Neural cell (in vitro differentiated cells): ENCODE measurements at regions not wholly inside any gene's neighbourhood (a gene's known extent, or its start where the extent isn't known, plus 50 kb on each side); places are given as distances from the start of the nearest gene placed in this dataset.

Experiments used
- H2AFZ ChIP-seq: fragments of 200-600, 300-800 bp; sonication (generic), shearing (Covaris generic); 2 replicates; pipeline ENCODE4 v1.6.0; 2014; ENCODE audit warnings: low read depth, mild to moderate bottlenecking, antibody characterized with exemption, low read length, moderate library complexity
- H3F3A ChIP-seq: fragments of 200-600 bp; shearing (Covaris generic); 2 replicates; pipeline ENCODE4 v1.6.1; 2016; ENCODE audit warnings: mild to moderate bottlenecking, moderate library complexity, mixed read lengths, antibody characterized with exemption, low read length; ENCODE audit not compliant: insufficient read depth, poor library complexity, severe bottlenecking
- H3K27ac ChIP-seq: fragments of 200-600, 300-800 bp; sonication (generic), shearing (Covaris generic); 2 replicates; pipeline ENCODE4 v1.5.1; 2014; ENCODE audit warnings: mild to moderate bottlenecking, low read length, moderate library complexity
- H3K27me3 ChIP-seq: fragments of 300-800, 200-600 bp; sonication (generic), shearing (Covaris generic); 2 replicates; pipeline ENCODE4 v1.6.0; 2014; ENCODE audit warnings: mild to moderate bottlenecking, low read depth, low read length, moderate library complexity; ENCODE audit not compliant: insufficient read depth
- H3K36me3 ChIP-seq: fragments of 300-800, 200-600 bp; sonication (generic), shearing (Covaris generic); 2 replicates; pipeline ENCODE4 v1.5.1; 2014; ENCODE audit warnings: mild to moderate bottlenecking, antibody characterized with exemption, low read length, moderate library complexity; ENCODE audit not compliant: insufficient read depth
- H3K4me2 ChIP-seq: fragments of 300-800, 200-600 bp; sonication (generic), shearing (Covaris generic); 2 replicates; pipeline ENCODE4 v1.6.0; 2014; ENCODE audit warnings: mild to moderate bottlenecking, low read length
- H3K4me3 ChIP-seq: fragments of 300-800, 200-600 bp; sonication (generic), shearing (Covaris generic); 2 replicates; pipeline ENCODE4 v1.5.1; 2014; ENCODE audit warnings: mild to moderate bottlenecking, low read length, moderate library complexity
- H3K79me2 ChIP-seq: fragments of 200-600 bp; shearing (Covaris generic); replicated peaks from 2 replicates; pipeline ENCODE4 v1.6.0; 2014; ENCODE audit warnings: mild to moderate bottlenecking, low read length, moderate library complexity; ENCODE audit not compliant: insufficient read depth
- H3K9ac ChIP-seq: fragments of 300-800, 200-600 bp; sonication (generic), shearing (Covaris generic); 2 replicates; pipeline ENCODE4 v1.6.1; 2016; ENCODE audit warnings: mild to moderate bottlenecking, low read length, mixed read lengths
- H3K9me2 ChIP-seq: fragments of 200-600 bp; shearing (Covaris generic); 2 replicates; pipeline ENCODE4 v1.6.1; 2016; ENCODE audit warnings: mild to moderate bottlenecking, low read length, mixed read lengths; ENCODE audit not compliant: insufficient read depth
- H3K9me3 ChIP-seq: fragments of 200-600, 300-800 bp; sonication (generic), shearing (Covaris generic); 2 replicates; pipeline ENCODE4 v1.6.1; 2016; ENCODE audit warnings: mild to moderate bottlenecking, mixed run types, low read length, moderate library complexity, mixed read lengths
- H4K20me1 ChIP-seq: fragments of 200-600 bp; shearing (Covaris generic); 2 replicates; pipeline ENCODE4 v1.6.1; 2016; ENCODE audit warnings: mild to moderate bottlenecking, mixed run types; ENCODE audit not compliant: insufficient read depth
- EP300 ChIP-seq: fragments of 450-650 bp; conservative IDR thresholded peaks from 2 replicates; pipeline ENCODE4 v1.6.1; 2014; ENCODE audit warnings: antibody characterized with exemption, mild to moderate bottlenecking, moderate library complexity; ENCODE audit not compliant: poor library complexity, severe bottlenecking
- EZH2 ChIP-seq: fragments of 200-600, 300-800 bp; shearing (Covaris generic), sonication (generic); IDR thresholded peaks from 2 replicates; pipeline ENCODE4 v1.6.1; 2014; ENCODE audit warnings: antibody characterized with exemption, low read length, borderline replicate concordance, mild to moderate bottlenecking; ENCODE audit not compliant: insufficient read depth, poor library complexity, severe bottlenecking
- MXI1 ChIP-seq: fragments of 450-650 bp; conservative IDR thresholded peaks from 2 replicates; pipeline ENCODE4 v1.6.1; 2014; ENCODE audit warnings: antibody characterized with exemption, mild to moderate bottlenecking; ENCODE audit not compliant: poor library complexity, severe bottlenecking
- POLR2AphosphoS5 ChIP-seq: IDR thresholded peaks from 2 replicates; pipeline ENCODE4 v1.6.1; 2012
- RAD21 ChIP-seq: fragments of 450-650 bp; conservative IDR thresholded peaks from 2 replicates; pipeline ENCODE4 v1.6.1; 2014; ENCODE audit warnings: antibody characterized with exemption, mild to moderate bottlenecking, moderate library complexity
- REST ChIP-seq: IDR thresholded peaks from 2 replicates; pipeline ENCODE4 v1.6.1; 2012; ENCODE audit warnings: borderline replicate concordance
- SMC3 ChIP-seq: fragments of 450-650 bp; conservative IDR thresholded peaks from 2 replicates; pipeline ENCODE4 v1.6.1; 2014; ENCODE audit warnings: antibody characterized with exemption, mild to moderate bottlenecking, moderate library complexity; ENCODE audit not compliant: poor library complexity
- TAF1 ChIP-seq: IDR thresholded peaks from 2 replicates; pipeline ENCODE4 v1.6.1; 2012; ENCODE audit warnings: low read depth
- TF ChIP-seq, protein P1 (sequence below): fragments of 450-650 bp; IDR thresholded peaks from 2 replicates; pipeline ENCODE4 v1.5.1; 2014; ENCODE audit warnings: antibody characterized with exemption, mild to moderate bottlenecking, moderate library complexity; ENCODE audit not compliant: poor library complexity, severe bottlenecking

DNA sequence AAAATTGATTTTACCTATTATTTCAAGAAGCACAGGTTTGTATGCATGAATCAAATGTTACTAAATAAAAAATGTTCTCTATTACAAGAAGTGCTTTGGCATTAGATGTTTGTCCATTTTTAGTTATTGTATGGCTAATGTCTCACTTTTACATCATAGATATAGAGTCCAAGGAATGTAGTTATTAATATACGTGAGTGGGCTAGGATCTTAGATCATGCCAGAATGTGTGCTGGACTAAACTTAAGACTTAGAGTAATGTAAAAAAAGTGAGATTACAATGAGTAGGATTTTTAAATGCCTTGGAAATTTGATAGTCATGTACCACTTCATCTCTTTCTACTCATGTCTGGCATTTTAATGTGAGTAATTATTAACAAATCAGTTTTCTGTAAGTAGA, 196.6 kb downstream of the ARL4A start:
- Histone ChIP-seq H3K4me2 (no peak overlapping the region), H3K9ac (no peak overlapping the region), H3K27me3 (no peaks in the 10 kb centered on the region), H3K36me3 (no peaks in the 10 kb centered on the region), H4K20me1 (no peaks in the 10 kb centered on the region), H3K27ac (no peak overlapping the region), H3K9me2 (no peaks in the 10 kb centered on the region), H2AFZ (no peak overlapping the region), H3K4me3 (no peak overlapping the region), H3K79me2 (no peaks in the 10 kb centered on the region), H3F3A (no peaks in the 10 kb centered on the region), H3K9me3 (no peaks in the 10 kb centered on the region)
- no peak for TF ChIP-seq POLR2AphosphoS5
- TF ChIP-seq EP300: no peak
- no peak for TF ChIP-seq REST
- TF ChIP-seq TAF1: no peak
- TF ChIP-seq MXI1: no peak
- no peak for TF ChIP-seq EZH2
- TF ChIP-seq, protein P1, sequence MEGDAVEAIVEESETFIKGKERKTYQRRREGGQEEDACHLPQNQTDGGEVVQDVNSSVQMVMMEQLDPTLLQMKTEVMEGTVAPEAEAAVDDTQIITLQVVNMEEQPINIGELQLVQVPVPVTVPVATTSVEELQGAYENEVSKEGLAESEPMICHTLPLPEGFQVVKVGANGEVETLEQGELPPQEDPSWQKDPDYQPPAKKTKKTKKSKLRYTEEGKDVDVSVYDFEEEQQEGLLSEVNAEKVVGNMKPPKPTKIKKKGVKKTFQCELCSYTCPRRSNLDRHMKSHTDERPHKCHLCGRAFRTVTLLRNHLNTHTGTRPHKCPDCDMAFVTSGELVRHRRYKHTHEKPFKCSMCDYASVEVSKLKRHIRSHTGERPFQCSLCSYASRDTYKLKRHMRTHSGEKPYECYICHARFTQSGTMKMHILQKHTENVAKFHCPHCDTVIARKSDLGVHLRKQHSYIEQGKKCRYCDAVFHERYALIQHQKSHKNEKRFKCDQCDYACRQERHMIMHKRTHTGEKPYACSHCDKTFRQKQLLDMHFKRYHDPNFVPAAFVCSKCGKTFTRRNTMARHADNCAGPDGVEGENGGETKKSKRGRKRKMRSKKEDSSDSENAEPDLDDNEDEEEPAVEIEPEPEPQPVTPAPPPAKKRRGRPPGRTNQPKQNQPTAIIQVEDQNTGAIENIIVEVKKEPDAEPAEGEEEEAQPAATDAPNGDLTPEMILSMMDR: no peak
- no peak for TF ChIP-seq RAD21
- TF ChIP-seq SMC3: no peak

DNA sequence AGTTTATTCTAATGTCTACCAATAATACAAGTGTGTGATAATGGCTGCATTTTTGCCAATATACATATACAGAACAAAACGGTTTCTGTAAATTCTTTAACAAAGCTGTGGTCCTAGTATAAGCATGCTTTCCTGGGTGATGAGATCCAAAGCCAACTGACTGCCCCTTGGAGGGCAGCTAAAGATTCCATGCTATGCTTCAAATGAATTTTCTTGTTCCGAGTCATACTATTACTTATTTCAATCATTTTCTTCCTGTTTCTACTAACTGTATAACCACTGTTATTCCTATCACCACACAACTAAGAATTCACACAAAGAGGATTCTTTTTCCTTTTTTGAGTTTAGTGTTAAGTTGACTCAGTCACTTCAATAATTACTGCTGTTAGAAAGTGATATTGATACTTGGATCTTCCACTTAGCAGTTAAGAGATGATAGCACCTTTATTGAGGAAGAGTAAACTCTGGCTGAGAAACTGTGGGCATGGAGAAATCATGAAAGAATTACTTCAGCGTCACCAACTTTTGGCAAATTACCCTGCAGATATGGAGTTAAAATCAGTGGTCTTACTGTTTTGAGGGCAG, 197.5 kb downstream of the ARL4A start:
- no peak overlapping the region for H2AFZ ChIP-seq
- no peaks in the 10 kb centered on the region for H4K20me1 ChIP-seq
- H3K4me3 ChIP-seq: no peak overlapping the region
- H3K27me3 ChIP-seq: no peaks in the 10 kb centered on the region
- no peaks in the 10 kb centered on the region for H3K36me3 ChIP-seq
- no peaks in the 10 kb centered on the region for H3K9me3 ChIP-seq
- no peak overlapping the region for H3K9ac ChIP-seq
- H3K4me2 ChIP-seq: no peak overlapping the region
- no peaks in the 10 kb centered on the region for H3K9me2 ChIP-seq
- H3K27ac ChIP-seq: no peak overlapping the region
- H3F3A ChIP-seq: no peaks in the 10 kb centered on the region
- TF ChIP-seq REST (no peak), POLR2AphosphoS5 (no peak), SMC3 (no peak), RAD21 (no peak), EP300 (no peak), TAF1 (no peak), EZH2 (no peak), MXI1 (no peak)
- TF ChIP-seq, protein P1: no peak
- H3K79me2 ChIP-seq: no peaks in the 10 kb centered on the region
